SK-MEL-5 (cell line): ENCODE measurements at regions not wholly inside any gene's neighbourhood (a gene's known extent, or its start where the extent isn't known, plus 50 kb on each side); places are given as distances from the start of the nearest gene placed in this dataset.
"Not testable (repeated sequence)": the region's sequence is repeated elsewhere in the genome, so short reads cannot be mapped to it uniquely, and the experiment has no call there.

ENCODE experiments used
- DNase-seq: peaks from one replicate; pipeline ENCODE4 v3.0.0-alpha.2; 2016; ENCODE audit warnings: low read depth, low spot score
- in situ Hi-C: cut with HindIII; loops from 2 replicates; pipeline ENCODE4 v1.10.0; 2016; ENCODE audit warnings: low sequenced_read_pairs, high pct_unique_total_duplicates, low pct_unique_long_range_greater_than_20kb

DNA sequence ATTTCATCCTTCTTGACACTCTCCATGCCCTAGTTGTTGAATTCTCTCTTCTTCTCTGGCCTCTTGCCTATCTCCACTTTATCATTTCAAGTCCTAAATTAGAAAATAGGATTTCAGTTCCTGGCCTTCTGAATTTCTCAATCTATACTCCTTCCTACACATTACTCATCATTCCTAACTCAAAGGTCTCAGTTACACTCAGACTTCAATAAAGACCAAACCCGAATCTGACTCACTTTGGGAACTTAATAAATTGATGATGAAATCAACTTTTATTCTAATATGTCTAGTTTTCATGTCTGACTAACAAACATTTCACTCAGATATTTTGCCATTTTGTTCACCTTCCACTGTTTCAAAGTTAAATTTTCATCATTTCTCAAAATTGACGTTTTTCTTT lies 113.6 kb upstream of the TSLP start:
- DNase-seq = no peak
- in situ Hi-C loops = no loop called here

DNA sequence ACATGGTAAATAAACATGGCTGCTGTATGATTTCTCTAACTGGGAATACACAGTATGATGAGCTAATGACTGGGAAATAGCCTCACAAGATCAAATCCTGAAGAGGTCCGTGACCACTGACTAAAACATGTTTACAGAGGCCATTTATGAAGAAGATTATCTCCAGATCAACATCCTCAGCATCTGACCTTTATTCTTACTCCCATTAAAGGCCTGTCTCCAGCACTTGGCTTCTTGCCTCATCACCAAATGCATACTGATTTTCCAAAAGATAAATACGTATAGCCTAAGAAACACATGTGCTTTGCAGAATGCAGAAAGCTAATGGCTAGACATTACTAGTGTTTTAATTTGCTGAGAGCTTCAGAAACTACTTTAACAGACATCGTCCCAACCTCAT lies 108.0 kb upstream of the TSLP start:
- in situ Hi-C loops = no loop called here
- DNase-seq = no peak

DNA sequence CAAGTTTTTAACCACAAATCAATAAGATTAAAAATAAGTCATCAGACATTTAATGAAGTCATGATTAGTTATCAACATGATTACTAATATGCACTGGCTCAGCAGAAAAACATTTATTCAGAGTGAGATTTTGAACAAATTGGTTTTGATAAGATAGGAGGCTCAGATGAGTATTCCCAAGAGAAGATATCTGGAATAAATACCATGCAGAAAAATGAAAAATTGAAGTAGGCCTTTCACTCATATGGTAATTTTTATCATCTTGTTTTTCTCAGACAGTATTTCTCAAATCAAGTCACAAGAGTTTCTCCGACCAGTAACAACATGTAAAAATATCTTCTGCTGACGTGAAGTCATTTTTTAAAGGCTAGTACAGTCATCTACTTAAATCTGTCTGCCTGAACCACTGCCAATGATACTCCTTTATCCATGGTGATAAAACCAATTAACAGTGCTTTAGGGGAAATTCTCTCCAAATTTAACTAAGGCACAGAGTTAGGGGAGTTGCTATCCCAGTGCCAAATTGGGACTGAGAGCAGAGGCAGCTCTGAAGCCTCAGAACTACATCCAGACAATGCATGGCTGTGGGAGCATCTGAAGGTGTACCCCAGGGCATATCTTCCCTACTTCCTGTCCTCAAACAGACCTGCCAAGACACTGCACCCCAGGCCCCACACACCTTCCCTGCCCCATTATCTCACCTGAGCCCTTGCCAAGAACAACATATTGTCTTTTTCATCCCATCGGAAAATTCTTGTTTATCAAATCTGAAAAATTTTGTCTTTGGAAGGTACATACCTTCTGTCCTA lies 105.5 kb upstream of the TSLP start:
- in situ Hi-C loops = no loop called here
- DNase-seq = no peak

DNA sequence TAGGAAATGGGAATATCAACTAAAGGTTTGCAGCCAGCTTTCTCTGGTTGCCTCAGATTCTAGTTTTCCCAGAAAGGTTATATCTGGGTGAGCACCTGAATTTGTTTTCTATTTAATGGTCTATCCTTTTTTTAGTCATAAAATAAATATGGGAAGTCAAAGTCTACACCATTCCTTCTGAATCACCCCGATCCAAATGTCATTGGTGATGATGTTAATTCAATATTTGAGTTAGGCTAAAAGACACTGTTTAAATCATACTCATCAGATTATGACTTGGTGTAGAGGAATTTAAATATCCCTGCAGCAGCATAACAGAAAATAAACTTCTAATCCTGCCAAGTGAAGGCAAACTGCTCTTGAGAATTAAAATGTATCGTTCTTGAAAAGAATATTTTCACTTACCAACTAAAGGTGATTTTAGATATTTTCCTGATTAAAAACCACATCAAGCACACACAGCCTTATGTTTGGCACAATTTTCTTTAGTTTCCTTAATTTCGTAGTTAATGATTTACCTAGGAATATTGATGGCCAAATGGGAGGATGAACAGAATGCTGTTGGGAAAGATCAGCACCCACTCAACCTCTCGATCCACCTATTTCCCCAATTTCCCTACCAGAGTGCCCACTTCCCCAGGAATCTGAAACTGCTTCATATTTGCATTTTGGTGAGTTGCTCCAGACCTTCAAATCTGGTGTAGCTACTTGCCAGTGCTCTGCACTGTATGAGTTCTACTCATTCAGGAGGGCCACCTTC lies 103.1 kb upstream of the TSLP start:
- in situ Hi-C loops = no loop called here
- no peak for DNase-seq

DNA sequence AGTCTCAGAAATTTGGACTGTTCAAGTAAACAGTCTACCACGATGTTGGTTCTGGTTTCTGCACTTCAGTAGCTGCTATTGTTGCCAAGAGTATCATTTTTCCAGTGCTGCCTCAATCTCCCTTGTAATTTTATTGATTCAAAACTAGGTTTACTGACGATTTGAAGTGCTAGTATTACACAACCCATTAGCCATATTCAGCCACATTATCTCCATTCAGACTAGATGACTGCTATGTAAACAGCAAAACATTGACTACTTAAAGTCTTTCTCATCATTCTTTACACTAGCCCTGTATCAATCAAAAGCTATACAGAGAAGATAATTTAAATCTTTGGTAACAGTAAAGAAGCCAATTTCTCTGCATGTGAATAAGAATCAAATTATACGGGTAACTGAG lies 102.0 kb upstream of the TSLP start:
- DNase-seq = no peak
- in situ Hi-C loops = no loop called here

DNA sequence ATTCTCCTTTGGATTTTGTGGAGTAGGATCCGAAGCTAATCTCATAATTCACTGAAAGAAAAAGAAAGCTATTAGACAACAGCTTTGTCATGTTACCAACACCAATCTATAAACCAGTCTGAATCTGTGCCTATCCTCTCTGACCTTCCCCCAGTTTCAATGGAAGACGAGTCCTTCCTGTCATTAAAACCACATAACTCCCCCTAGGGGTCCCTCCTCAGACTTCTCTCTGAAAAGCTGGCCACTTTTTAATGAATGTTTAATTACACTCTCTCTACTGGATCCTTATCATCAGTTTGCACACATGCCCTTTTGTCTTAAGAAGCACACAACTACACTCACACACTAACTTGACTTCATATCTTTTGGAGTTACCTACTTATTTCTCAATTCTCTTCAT lies 98.0 kb upstream of the TSLP start:
- in situ Hi-C loops = no loop called here
- DNase-seq = no peak

DNA sequence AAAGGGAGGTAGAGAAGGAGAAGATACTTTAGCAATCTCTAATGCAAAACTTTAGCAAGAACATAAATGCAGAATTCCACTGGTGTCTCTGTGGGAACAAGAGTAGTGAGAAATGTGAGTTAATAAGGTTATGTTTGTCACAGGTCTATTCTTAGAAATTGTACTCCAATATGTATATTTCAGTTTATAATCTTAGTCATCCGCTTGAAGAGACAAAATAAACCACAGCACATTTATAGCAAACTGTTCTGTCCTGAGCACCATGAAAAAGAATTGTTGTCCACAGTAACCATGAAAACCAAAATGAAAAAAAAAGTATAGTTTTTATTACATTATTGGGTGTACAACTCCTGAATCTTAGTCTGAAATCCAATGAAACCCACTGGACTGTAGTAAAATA lies 93.6 kb upstream of the TSLP start:
- in situ Hi-C loops = no loop called here
- DNase-seq = no peak

DNA sequence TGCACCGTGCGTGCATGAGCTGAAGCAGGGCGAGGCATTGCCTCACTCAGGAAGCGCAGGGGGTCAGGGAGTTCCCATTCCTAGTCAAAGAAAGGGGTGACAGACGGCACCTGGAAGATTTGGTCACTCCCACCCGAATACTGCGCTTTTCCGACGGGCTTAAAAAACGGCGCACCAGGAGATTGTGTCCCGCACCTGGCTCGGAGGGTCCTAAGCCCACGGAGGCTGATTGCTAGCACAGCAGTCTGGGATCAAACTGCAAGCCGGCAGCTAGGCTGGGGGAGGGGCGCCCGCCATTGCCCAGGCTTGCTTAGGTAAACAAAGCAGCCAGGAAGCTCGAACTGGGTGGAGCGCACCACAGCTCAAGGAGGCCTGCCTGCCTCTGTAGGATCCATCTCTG lies 85.6 kb upstream of the TSLP start:
- DNase-seq, in situ Hi-C loops: not testable (repeated sequence)

DNA sequence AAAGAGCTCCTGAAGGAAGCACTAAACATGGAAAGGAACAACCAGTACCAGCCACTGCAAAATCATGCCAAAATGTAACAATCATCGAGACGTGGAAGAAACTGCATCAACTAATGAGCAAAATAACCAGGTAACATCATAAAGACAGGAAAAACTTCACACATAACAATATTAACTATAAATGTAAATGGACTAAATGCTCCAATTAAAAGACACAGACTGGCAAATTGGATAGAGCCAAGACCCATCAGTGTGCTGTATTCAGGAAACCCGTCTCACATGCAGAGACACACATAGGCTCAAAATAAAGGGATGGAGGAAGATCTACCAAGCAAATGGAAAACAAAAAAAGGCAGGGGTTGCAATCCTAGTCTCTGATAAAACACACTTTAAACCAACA lies 83.9 kb upstream of the TSLP start:
- DNase-seq, in situ Hi-C loops: not testable (repeated sequence)

DNA sequence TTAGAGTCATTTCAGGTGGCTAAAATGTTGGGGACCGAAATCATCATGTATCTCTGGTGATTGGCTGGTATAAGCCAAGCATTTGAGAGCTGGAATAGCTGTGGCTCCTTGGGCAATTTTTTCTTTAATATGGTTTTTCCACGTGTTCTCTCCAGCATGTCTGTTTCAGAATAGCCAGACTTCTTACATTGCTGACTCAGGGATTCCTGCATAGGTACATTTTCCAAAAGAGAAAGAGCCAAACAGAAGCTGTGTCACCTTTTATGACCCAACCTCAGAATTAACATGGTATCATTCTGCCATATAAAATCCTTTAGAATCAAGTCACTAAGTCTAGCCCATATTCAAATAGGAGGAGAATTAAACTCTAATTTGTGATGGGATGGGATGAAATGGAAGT lies 74.8 kb upstream of the TSLP start:
- in situ Hi-C loops = no loop called here

DNA sequence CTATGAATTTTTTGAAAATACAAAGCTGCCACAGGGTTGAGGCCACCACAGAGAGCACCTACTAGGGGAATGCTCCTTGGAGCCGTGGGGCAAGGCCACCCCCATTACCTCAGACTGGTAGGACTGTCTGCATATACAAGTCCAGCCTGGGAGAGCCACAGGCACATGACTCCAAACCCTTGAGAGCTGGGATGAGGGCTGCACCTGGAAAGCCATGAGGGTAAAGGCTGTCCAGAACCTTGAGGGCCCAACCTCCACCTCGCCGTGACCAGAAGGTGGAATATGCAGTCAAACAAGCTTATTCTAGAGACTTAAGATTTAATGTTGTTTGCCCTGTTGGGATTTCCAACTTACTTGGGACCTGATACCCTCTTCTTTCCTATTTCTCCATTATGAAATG lies 69.5 kb upstream of the TSLP start:
- DNase-seq = no peak
- in situ Hi-C loops = no loop called here

More for the DNA sequence above, 74.8 kb upstream of the TSLP start:
- DNase-seq = no peak

DNA sequence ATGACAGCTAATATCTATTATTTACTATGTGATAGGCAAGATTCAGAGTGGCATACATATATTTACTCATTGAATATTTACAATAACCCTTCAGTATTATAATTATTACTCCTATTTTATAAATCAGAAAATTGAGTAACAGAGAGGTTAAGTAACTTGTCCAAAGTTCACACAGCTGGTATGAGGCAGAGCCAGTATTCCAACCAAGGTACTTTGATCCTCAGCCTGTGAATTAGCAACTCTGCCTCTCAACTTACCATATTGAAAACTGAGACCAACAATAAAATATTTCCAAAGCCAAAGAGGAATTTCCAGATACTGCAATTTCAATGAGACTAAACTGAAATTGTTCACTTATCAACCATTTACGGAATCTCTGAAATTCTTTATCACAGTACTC lies 67.9 kb upstream of the TSLP start:
- in situ Hi-C loops = no loop called here
- no peak for DNase-seq

DNA sequence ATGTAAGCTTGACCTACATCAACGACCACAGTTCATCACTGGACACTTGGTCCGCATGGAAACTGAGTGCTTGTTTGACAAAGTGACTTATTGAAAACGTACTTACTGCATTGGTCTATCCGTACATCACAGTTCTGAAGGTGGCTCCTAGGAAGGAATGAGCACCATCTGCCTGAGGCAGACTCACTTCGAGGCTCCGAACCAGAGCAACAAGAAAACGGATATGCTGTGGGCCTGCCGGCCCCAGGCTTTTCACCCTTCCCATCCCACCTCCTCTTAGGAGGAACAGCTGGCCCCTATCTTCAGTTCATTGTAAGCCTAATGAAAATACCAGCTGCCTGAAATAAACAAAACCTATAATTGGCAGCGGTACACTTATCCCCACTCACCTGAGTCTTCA lies 67.2 kb upstream of the TSLP start:
- in situ Hi-C loops = no loop called here
- no peak for DNase-seq

DNA sequence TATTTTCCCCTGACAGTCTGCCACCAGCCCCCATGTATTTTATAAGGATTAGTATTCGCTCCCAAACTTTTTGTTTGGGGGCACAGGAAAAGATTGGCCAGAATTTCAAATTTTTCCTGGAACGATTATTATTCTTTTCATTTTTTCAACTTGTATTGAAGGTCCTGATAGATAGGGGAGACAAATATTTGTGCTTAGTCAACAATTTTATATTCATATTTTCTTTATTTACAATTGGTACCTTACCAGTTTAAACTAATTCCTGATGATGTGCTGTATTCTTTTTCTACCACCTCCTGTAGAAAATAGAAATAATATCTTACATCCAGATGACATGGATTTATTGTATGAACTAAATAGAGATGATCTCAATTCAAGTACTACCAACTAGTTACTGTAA lies 60.7 kb upstream of the TSLP start:
- in situ Hi-C loops = no loop called here

DNA sequence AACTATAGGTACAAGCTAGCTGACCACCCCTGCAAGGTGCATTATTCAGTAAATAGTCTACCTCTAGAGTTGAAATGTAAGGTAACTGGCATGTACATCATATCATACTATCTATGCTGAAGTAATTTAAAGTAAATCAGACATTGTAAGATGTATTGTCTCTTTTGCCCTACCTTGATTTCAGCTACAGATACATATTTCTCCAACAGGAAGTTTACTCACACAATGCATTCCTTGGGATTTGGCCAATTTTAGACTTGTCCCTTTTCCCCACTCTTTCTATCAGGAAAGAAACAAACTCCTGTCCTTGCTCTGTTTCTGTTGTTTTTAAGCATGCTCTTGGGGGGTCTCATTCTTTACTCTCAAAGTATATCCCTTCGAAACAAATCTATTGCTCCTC lies 58.5 kb upstream of the TSLP start:
- in situ Hi-C loops = no loop called here
- no peak for DNase-seq

More for the DNA sequence above, 60.7 kb upstream of the TSLP start:
- DNase-seq = no peak

DNA sequence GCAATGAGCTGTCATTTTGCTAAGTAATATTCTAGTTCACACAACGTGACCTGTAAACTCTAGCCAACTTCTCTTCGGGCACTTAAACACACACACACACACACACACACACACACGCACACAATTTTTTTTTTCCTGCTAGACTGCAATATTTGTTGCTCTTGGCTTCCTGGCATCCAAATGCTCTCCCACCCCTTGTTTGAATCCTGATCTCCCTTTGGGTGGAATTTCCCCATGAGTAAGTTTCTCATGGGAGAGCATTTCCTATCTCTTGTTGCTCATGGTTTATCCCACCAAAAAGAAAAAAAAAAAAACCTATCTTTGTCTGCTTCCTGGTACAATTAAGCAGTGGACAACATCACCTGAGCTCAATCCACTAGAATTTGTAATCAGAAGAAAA lies 54.7 kb upstream of the TSLP start:
- DNase-seq = no peak
- in situ Hi-C loops = no loop called here

DNA sequence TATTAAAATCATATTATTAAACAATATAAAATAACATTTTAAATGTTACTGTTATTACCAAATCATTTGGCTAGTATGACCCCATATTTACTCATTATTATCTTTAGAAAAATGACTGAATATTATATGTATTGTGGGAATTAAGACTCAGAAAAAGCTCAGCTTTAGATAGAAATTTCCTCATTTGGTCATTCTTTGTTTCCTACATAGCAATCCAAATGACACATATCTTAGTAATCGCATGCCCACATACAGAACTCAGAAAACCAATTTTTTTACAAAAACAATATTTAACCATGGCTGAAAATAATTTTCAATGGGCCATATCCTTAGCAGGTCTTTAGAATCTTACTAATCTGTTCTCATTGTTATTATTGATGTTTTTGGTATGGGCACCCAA lies 53.8 kb upstream of the TSLP start:
- in situ Hi-C loops = no loop called here
- DNase-seq = no peak
